BJ (cell line): ENCODE measurements at regions not wholly inside any gene's neighbourhood (a gene's known extent, or its start where the extent isn't known, plus 50 kb on each side); places are given as distances from the start of the nearest gene placed in this dataset.
"Not testable (repeated sequence)": the region's sequence is repeated elsewhere in the genome, so short reads cannot be mapped to it uniquely, and the experiment has no call there.

Experiments
- CTCF ChIA-PET: fragments of 350-600 bp; formaldehyde crosslinking; extraction: SDS; loops from one replicate; lab custom pipeline; 2021; ENCODE audit warnings: antibody characterized with exemption, inconsistent platforms; lab: Yijun Ruan, JAX
- POLR2A ChIA-PET: fragments of 300-600 bp; sonication (Branson Sonifier 250); formaldehyde crosslinking; extraction: SDS; loops from one replicate; lab custom pipeline; 2021; ENCODE audit warnings: antibody characterized with exemption; lab: Charles Lee
- DNase-seq: peaks from one replicate; pipeline ENCODE4 v3.0.0-alpha.2; 2011; ENCODE audit warnings: low read depth
- H3K27me3 ChIP-seq: 2 replicates; pipeline ENCODE4 v1.6.0; 2011; ENCODE audit warnings: low read length; ENCODE audit not compliant: control insufficient read depth, insufficient read depth
- H3K36me3 ChIP-seq: 2 replicates; pipeline ENCODE4 v1.5.1; 2011; ENCODE audit warnings: low read length; ENCODE audit not compliant: control insufficient read depth, insufficient read depth
- H3K4me3 ChIP-seq: 2 replicates; pipeline ENCODE4 v1.5.1; 2011; ENCODE audit warnings: low read depth, mild to moderate bottlenecking, control low read depth, low read length
- CTCF ChIP-seq: IDR thresholded peaks from 2 replicates; pipeline ENCODE4 v1.5.1; 2011; ENCODE audit warnings: low read depth, mild to moderate bottlenecking, control low read depth, inconsistent platforms, low read length, moderate library complexity; ENCODE audit not compliant: insufficient read depth

DNA sequence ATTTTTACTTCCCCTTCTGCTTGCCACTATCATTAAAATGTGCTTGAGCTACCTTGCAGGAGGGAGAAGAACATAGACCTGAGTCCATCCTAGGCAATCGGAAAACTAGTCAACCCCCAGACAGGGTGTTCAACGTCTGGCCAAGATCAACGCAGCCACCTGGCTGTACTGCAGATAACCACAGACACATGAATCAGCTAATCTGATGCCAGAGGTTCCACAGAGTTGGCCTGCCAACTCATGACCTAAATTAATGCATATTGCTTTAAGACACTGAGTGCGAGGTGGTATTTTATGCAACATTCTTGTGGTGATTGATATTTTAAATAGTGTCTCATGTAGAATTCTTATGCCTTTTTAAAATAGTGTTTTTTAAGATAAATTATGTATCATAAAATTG, 1283.8 kb upstream of the PABPC4L start:
- DNase-seq: no peak
- CTCF ChIA-PET: no interaction called here
- TF ChIP-seq CTCF: no peak
- POLR2A ChIA-PET: no interaction called here
- Histone ChIP-seq H3K27me3 (no peaks in the 10 kb centered on the region), H3K4me3 (no peak overlapping the region), H3K36me3 (no peaks in the 10 kb centered on the region)

GRCh38 chr4:135476272-135476671, 1274.7 kb upstream of the PABPC4L start:
- no peak for TF ChIP-seq CTCF
- Histone ChIP-seq H3K27me3 (no peaks in the 10 kb centered on the region), H3K4me3 (no peak overlapping the region), H3K36me3 (no peaks in the 10 kb centered on the region)
- ChIA-PET CTCF (no interaction called here), POLR2A (no interaction called here)
- no peak for DNase-seq

DNA sequence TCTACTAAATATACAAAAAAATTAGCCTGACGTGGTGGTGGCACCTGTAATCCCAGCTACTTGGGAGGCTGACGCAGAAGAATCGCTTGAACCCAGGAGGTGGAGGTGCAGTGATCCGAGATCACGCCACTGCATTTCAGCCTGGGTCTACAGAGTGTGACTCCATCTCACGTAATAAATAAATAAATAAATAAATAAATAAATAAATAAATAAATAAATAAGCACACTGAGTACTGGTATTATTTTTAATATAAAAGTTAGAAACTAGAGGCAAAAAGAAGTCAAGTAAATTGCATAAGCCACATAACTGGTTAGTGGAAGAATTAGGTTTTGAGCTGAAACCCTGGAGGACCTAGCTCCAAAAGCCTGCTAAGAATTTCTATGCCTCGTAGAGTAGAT, 1262.7 kb upstream of the PABPC4L start:
- DNase-seq: no peak
- ChIA-PET CTCF (no interaction called here), POLR2A (no interaction called here)
- no peaks in the 10 kb centered on the region for H3K36me3 ChIP-seq
- H3K4me3 ChIP-seq: no peak overlapping the region
- no peaks in the 10 kb centered on the region for H3K27me3 ChIP-seq
- TF ChIP-seq CTCF: no peak

GRCh38 chr4:135447598-135447997, 1246.0 kb upstream of the PABPC4L start:
- DNase-seq, H3K4me3 ChIP-seq, POLR2A ChIA-PET, CTCF ChIA-PET, H3K36me3 ChIP-seq, H3K27me3 ChIP-seq: not testable (repeated sequence)

DNA sequence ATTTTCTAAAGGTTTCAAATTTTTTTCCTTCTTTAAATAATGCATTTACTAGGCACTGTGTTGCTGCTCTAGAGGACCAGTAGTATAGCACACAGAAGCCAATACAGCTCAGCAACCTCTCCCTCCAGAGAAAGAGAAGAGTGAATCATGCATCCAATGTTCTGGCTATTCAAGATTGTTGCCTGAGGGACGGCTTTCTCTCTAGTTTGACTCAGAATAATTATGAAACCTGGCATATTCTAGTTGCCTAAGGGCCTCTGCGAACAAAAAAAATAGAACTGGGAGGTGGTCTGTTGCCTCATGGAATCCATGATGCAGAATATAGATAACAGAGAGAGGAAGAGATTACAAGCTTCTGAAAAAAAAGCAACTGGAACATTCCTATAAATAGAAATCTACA, 1233.3 kb upstream of the PABPC4L start:
- CTCF ChIA-PET: no interaction called here
- no peak for DNase-seq
- no peaks in the 10 kb centered on the region for H3K27me3 ChIP-seq
- POLR2A ChIA-PET: no interaction called here
- H3K36me3 ChIP-seq: no peaks in the 10 kb centered on the region
- TF ChIP-seq CTCF: no peak
- H3K4me3 ChIP-seq: no peak overlapping the region

- Histone ChIP-seq H3K36me3 (no peaks in the 10 kb centered on the region), H3K27me3 (no peaks in the 10 kb centered on the region), H3K4me3 (no peak overlapping the region)
- ChIA-PET CTCF (no interaction called here), POLR2A (no interaction called here)
- no peak for DNase-seq
- TF ChIP-seq CTCF: no peak
Measured at GRCh38 chr4:135429528-135429927, 1227.9 kb upstream of the PABPC4L start.
